ENCODE measurements at regions not wholly inside any gene's neighbourhood (a gene's known extent, or its start where the extent isn't known, plus 50 kb on each side); places are given as distances from the start of the nearest gene placed in this dataset.
"Not testable (repeated sequence)": the region's sequence is repeated elsewhere in the genome, so short reads cannot be mapped to it uniquely, and the experiment has no call there.

- Mint-ChIP-seq H3K4me3 (no peak overlapping the region), H3K36me3 (no peaks in the 10 kb centered on the region), H3K27ac (no peak overlapping the region), H3K27me3 (peaks cover 9% of the 10 kb centered on the region), H3K9me3 (no peaks in the 10 kb centered on the region), H3K4me1 (no peaks in the 10 kb centered on the region)
These were observed 232.5 kb downstream of the PARP8 start for GRCh38 chr5:50898966-50899365.

DNA sequence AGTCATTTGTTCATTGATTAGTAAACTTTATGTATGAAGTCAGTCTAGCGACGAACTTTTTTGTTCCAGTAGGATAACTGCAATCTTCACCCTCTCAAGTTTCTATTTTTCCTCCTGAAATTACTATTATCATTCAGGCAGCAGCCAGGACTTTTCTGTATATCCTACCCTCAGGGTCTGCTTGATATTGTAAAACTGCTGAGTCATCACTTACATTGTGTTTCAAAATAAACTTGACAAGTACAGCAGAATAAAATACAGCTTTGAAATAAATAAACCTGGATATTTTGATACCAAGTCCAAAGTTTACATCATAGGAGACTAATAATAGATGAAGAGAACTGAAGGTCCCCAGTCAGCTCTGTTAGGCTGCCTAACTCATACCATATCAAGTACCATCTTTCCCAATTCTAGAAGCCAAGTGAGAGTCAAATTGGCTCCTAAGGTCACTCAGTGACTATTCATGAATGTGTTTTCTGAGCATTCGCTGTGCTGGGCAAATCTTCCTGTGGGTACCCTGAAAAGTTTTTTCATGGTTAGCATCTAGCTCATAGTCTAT, 234.6 kb downstream of the PARP8 start:
- no peak overlapping the region for H3K4me3 Mint-ChIP-seq
- H3K9me3 Mint-ChIP-seq: no peaks in the 10 kb centered on the region
- H3K27me3 Mint-ChIP-seq: peaks cover 7% of the 10 kb centered on the region
- H3K27ac Mint-ChIP-seq: no peak overlapping the region
- no peaks in the 10 kb centered on the region for H3K36me3 Mint-ChIP-seq
- no peaks in the 10 kb centered on the region for H3K4me1 Mint-ChIP-seq

DNA sequence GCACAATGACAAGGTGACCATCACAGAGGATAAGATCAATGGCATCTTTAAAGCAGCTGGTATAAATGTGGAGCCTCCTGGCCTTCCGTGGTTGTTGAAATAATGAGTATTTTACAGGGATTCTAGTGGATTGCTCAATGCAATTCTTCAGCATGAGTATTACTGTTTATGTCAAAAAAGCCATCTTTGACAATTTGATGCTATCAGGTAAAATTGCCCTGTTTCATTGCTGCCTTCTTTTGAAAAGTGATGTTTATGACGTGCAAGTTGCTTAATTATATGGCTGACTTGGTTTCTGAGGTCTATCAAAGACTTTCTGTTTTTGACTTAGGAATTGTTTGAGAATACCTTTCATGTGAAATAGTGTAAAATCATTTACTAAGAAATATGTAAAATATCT, 237.2 kb downstream of the PARP8 start:
- Mint-ChIP-seq H3K4me1 (no peaks in the 10 kb centered on the region), H3K4me3 (no peak overlapping the region), H3K36me3 (no peaks in the 10 kb centered on the region), H3K27me3 (peaks cover 6% of the 10 kb centered on the region), H3K27ac (no peak overlapping the region), H3K9me3 (no peaks in the 10 kb centered on the region)

DNA sequence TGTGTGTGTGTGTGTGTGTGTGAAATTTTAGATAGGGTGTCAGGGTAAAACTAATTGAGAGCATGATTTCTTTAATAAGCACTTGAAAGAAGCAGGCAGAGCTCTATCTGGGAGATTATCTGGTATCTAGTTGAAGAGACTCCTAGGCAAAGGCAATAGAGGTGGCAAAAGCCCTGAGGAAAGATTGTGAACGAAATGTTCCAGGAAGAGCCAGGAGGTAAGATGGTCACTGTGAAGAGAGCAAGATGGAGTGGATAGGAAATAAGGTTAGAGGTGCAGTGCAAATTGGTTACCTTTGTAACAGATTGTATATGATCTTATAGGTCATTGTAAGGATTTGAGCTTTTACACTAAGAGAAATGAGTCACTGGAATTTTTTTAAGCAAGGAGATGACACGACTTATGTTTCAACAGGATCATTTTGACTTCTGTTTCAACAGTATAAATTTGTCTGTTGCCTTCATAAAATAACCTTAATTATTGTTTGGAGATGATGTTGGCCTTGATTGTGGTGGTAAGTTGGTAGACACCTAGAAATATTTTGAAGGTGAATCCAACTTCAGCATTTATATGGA, 239.6 kb downstream of the PARP8 start:
- Mint-ChIP-seq H3K27ac (no peak overlapping the region), H3K4me3 (no peak overlapping the region), H3K27me3 (peaks cover 6% of the 10 kb centered on the region)

DNA sequence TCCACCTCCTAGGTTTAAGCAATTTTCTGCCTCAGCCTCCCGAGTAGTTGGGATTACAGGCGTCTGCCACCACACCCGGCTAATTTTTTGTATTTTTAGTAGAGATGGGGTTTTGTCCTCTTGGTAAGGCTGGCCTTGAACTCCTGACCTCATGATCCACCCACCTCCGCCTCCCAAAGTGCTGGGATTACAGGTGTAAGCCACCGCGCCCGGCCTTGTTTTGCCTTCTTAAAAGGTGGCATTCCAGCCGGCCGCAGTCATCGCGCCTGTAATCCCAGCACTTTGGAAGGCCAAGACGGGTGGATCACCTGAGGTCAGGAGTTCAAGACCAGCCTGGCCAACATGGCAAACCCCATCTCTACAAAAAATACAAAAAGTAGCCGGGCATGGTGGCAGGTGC, 253.7 kb downstream of the PARP8 start:
- not testable (repeated sequence) for H3K4me1 Mint-ChIP-seq, H3K27me3 Mint-ChIP-seq, H3K36me3 Mint-ChIP-seq, H3K27ac Mint-ChIP-seq, H3K9me3 Mint-ChIP-seq, H3K4me3 Mint-ChIP-seq

More for the DNA sequence above, 239.6 kb downstream of the PARP8 start:
- Mint-ChIP-seq H3K36me3 (no peaks in the 10 kb centered on the region), H3K4me1 (no peaks in the 10 kb centered on the region), H3K9me3 (no peaks in the 10 kb centered on the region)

DNA sequence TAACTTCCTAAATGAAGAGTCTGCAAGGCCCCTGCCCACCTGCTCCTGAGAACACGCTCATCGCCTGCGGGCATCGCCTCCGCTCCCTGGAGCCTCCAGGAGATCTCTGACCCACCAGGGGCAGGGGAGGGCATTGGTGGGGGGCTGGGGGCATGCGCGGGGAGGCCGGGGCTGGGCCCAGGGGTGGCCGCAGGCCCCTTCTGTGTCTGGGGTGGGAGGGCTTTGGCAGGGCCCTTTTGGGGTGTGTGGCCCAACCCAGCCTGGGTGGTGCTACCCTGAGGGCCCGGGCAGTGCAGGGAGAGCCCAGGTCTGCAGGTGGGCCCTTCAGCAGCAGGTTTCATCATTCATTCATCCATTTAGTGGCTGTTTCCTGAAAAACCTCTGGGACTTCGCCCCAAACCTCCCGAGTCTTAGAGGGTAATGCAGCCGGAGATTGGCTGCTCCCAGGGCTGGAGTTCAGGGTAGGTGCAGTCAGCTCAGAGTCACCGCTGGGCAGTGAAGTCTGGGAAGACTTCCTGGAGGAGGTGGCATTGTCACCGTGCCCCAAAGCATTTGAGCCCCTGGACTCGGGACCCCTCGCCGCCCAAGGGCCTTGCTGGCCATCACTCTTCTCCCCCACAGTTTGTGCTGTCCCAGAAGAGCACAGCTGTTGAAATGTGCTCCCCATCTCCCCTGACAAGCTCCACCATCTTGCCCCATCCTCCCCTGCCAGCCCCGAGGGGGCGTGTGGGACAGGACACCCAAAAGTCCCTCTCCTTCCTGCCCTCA, 255.1 kb downstream of the PARP8 start:
- Mint-ChIP-seq H3K4me3 (no peak overlapping the region), H3K27ac (no peak overlapping the region), H3K36me3 (no peaks in the 10 kb centered on the region), H3K9me3 (no peaks in the 10 kb centered on the region), H3K27me3 (peaks cover 1% of the 10 kb centered on the region), H3K4me1 (no peaks in the 10 kb centered on the region)

DNA sequence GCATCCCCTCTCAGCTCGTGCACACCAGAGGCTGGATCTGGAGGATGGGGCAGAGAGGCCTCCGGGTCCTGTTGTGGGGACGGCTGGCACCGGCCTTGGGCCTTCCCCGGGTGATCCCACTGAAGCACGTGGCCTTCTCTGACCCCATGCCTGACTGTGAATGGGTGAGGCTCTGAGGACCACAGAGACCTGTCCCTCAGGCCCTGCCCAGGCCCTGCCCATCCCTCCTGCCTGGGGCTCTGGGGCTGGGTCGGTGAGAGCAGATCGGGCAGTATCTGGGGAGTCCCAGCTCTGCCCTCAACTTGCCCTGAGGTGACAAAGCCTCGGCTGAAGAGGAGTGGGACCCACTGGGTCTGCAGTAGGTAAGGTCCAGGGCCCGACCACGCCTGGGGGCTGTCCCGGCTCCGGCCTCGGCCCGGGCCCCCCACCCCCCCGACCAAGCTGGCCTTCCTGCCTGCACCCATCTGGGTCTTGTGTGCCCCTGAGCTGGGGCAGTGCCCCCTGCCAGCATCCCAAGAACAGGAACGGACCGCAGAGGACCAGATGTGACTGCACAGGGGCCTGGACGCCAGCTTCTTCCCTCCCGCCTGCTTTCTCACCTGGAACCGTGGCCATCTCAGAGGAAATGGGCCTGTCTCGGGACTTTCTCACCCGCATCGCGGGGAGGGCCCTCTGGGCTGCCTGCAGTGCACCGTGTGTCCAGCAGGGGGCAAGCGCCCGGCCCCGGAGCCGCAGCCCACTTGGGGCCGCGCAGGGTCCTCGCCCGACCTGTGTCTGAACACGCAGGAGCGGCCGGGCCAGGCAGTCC, 255.9 kb downstream of the PARP8 start:
- H3K36me3 Mint-ChIP-seq, H3K9me3 Mint-ChIP-seq, H3K27ac Mint-ChIP-seq, H3K4me3 Mint-ChIP-seq, H3K27me3 Mint-ChIP-seq, H3K4me1 Mint-ChIP-seq: not testable (repeated sequence)

GRCh38 chr5:50922942-50923767, 256.7 kb downstream of the PARP8 start:
- no peaks in the 10 kb centered on the region for H3K9me3 Mint-ChIP-seq
- H3K4me1 Mint-ChIP-seq: no peaks in the 10 kb centered on the region
- H3K27me3 Mint-ChIP-seq: peaks cover 4% of the 10 kb centered on the region
- H3K36me3 Mint-ChIP-seq: no peaks in the 10 kb centered on the region
- H3K4me3 Mint-ChIP-seq: no peak overlapping the region
- H3K27ac Mint-ChIP-seq: no peak overlapping the region

DNA sequence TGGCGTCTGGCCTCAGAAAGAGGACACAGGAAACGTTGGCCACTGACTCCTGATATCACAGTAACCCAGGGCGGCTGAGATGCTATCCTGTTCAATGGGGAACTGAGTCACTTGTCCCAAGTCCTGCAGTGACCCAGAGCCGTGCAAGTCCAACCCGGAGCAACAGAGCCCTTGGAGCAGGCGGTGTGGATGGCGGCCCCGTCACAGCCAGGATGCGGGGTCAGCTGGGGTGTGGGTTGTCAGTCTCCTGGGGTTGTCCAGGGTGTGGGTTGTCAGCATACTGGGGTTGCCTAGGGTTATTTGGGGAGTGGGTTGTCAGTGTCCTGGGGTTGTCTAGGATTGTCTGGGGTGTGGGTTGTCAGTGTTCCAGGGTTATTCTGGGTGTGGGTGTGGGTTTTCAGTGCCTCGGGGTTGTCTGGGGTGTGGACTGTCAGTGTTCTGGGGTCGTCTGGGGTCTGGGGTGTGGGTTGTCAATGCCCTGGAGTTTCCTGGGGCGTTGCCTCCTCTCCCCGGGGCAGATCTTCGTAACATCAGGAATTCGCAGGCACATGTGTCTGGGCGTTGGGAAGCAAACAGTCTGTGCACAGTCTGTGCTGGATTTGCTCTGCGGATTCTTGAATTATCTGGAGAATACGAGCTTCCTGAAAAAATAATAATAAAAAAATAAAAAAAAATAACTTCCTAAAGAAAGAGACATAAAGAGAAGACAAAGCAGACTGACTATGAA, 257.5 kb downstream of the PARP8 start:
- H3K27me3 Mint-ChIP-seq: peaks cover 4% of the 10 kb centered on the region
- no peaks in the 10 kb centered on the region for H3K4me1 Mint-ChIP-seq
- H3K4me3 Mint-ChIP-seq: no peak overlapping the region
- no peak overlapping the region for H3K27ac Mint-ChIP-seq
- no peaks in the 10 kb centered on the region for H3K9me3 Mint-ChIP-seq
- H3K36me3 Mint-ChIP-seq: no peaks in the 10 kb centered on the region

DNA sequence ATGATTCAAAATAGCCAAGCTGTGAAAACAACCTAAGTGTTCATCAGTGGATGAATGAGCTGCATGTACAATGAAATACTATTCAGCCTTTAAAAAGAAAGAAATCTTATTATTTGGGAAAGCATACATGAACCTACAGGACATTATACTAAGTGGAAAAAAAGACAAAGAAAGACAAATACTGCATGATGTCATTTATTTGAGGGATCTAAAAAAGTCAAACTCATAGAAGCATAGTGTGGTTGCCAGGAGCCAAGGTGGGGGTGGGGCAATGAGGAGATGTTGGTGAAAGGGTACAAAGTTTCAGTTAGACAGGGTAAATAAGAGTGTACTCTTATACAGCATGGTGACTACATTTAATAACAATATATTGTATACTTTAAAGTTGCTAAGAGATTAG, 261.5 kb downstream of the PARP8 start:
- Mint-ChIP-seq H3K27ac (no peak overlapping the region), H3K27me3 (peaks cover 9% of the 10 kb centered on the region), H3K36me3 (no peaks in the 10 kb centered on the region), H3K4me1 (no peaks in the 10 kb centered on the region), H3K9me3 (no peaks in the 10 kb centered on the region), H3K4me3 (no peak overlapping the region)

DNA sequence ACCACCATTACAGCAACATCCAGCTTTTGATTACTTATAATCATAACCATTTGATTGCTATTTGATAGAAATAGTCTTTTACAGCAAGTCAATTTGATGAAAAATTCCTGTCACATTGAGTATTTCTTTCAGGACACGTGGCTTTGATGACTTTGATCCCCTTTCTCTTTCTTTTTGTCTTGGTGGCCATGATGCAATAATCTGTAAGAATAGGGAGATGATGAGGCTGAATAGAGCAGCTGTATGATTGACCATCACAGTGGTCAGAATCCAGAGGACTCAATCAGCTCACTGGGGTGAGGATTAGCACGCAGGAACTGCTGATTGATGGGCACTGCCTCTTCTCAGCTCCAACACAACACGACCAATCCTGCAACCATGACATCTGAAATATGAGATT, 262.7 kb downstream of the PARP8 start:
- peaks cover 9% of the 10 kb centered on the region for H3K27me3 Mint-ChIP-seq
- no peaks in the 10 kb centered on the region for H3K4me1 Mint-ChIP-seq
- no peak overlapping the region for H3K4me3 Mint-ChIP-seq
- H3K36me3 Mint-ChIP-seq: no peaks in the 10 kb centered on the region
- no peak overlapping the region for H3K27ac Mint-ChIP-seq
- H3K9me3 Mint-ChIP-seq: no peaks in the 10 kb centered on the region

DNA sequence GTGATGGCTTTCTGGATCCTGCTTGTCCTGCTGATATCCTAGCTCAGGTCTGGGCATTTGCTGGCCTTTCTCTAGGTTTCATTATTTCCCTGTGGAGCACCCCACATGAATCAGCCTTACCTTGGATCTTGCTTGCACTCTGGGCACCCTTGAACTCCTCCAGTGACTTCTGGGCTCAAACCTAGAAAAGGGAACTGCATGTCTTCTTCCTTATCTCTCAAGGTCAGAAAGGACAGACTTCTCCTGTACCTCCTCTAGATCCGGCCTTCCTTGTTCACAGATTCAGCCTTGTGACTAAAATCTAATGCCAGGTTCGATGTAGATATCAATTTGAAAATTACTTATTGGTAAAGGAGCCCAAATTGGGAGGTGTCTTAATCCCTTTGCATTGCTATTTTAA, 267.9 kb downstream of the PARP8 start:
- Mint-ChIP-seq H3K27me3 (peaks cover 14% of the 10 kb centered on the region), H3K27ac (no peak overlapping the region), H3K9me3 (no peaks in the 10 kb centered on the region), H3K4me1 (no peaks in the 10 kb centered on the region), H3K4me3 (no peak overlapping the region), H3K36me3 (no peaks in the 10 kb centered on the region)

GRCh38 chr5:50945139-50945538, 278.7 kb downstream of the PARP8 start:
- no peak overlapping the region for H3K27ac Mint-ChIP-seq
- peaks cover 3% of the 10 kb centered on the region for H3K36me3 Mint-ChIP-seq
- no peaks in the 10 kb centered on the region for H3K4me1 Mint-ChIP-seq
- H3K4me3 Mint-ChIP-seq: no peak overlapping the region
- peaks cover 4% of the 10 kb centered on the region for H3K27me3 Mint-ChIP-seq
- peaks cover 20% of the 10 kb centered on the region for H3K9me3 Mint-ChIP-seq

GRCh38 chr5:50947906-50948683, 281.7 kb downstream of the PARP8 start:
- Mint-ChIP-seq H3K9me3 (peaks cover 15% of the 10 kb centered on the region), H3K27me3 (peaks cover 12% of the 10 kb centered on the region), H3K27ac (no peak overlapping the region), H3K4me3 (no peak overlapping the region), H3K4me1 (no peaks in the 10 kb centered on the region), H3K36me3 (peaks cover 3% of the 10 kb centered on the region)
